HCT116 (cell line): ENCODE measurements at regions not wholly inside any gene's neighbourhood (a gene's known extent, or its start where the extent isn't known, plus 50 kb on each side); places are given as distances from the start of the nearest gene placed in this dataset.

Experiments
- ATAC-seq: fragments of 200-7000 bp; cut with Tn5 transposase; 2 replicates; pipeline ENCODE4 v1.9.1; 2020; ENCODE audit warnings: mild to moderate bottlenecking, moderate library complexity
- BruUV-seq: library from RNA; stranded (reverse); fragments of 400-500 nt; replicated peaks from 2 replicates; lab custom pipeline; 2021; lab: Mats Ljungman, UMichigan
- CTCF ChIA-PET: fragments of 300-600 bp; sonication (Branson Sonifier 250); formaldehyde crosslinking; loops from one replicate; lab custom pipeline; 2021; ENCODE audit warnings: antibody characterized with exemption; lab: Charles Lee
- POLR2A ChIA-PET: fragments of 300-600, 350-600 bp; sonication (Branson Sonifier 250); formaldehyde crosslinking; loops from one replicate; lab custom pipeline; 2021; ENCODE audit warnings: antibody characterized with exemption; lab: Charles Lee
- RAD21 ChIA-PET, 2 experiments: fragments of 300-600 bp; sonication (Branson Sonifier 250); formaldehyde crosslinking; loops; one replicate each; lab custom pipeline; 2023; ENCODE audit warnings: low total read pairs in 2 of 2; ENCODE audit not compliant: uncharacterized antibody in 2 of 2, unreplicated experiment in 2 of 2, low non-redundant PET in 1 of 2; lab: Charles Lee
- DNase-seq: peaks from one replicate; pipeline ENCODE4 v3.0.0-alpha.2; 2010; ENCODE audit warnings: low read depth, low spot score
- H2AFZ ChIP-seq: fragments of 200-600 bp; shearing (Covaris generic), sonication (generic); 2 replicates; pipeline ENCODE4 v1.6.1; 2017; ENCODE audit warnings: low read depth, mixed run types, mixed read lengths, antibody characterized with exemption, low read length; ENCODE audit not compliant: poor library complexity, severe bottlenecking
- H3K27ac ChIP-seq: 2 replicates; pipeline ENCODE4 v1.5.1; 2012; ENCODE audit warnings: low read depth, low read length
- H3K27me3 ChIP-seq: fragments of 200-600 bp; sonication (generic); 2 replicates; pipeline ENCODE4 v1.6.1; 2016; ENCODE audit warnings: mixed run types, low read length, mixed read lengths; ENCODE audit not compliant: insufficient read depth
- H3K36me3 ChIP-seq, 2 experiments: fragments of 200-500 bp in 1 of 2; fragments of 200-600 bp in 1 of 2; sonication (Bioruptor generic) in 1 of 2; sonication (generic) in 1 of 2; 2 replicates each; pipeline versions ENCODE4 v1.5.1 to v1.6.1; 2014 to 2016; ENCODE audit warnings: low read length in 2 of 2, inconsistent platforms in 1 of 2, mixed read lengths in 1 of 2, mixed run types in 1 of 2; ENCODE audit not compliant: insufficient read depth in 2 of 2, control insufficient read depth in 1 of 2
- H3K4me1 ChIP-seq, 2 experiments: fragments of 200-600 bp in 1 of 2; sonication (generic) in 1 of 2; 2 replicates each; pipeline versions ENCODE4 v1.5.1 to v1.6.1; 2012 to 2017; ENCODE audit warnings: low read length in 2 of 2, inconsistent platforms in 1 of 2, mild to moderate bottlenecking in 1 of 2, mixed read lengths in 1 of 2, mixed run types in 1 of 2, moderate library complexity in 1 of 2; ENCODE audit not compliant: insufficient read depth in 2 of 2, control insufficient read depth in 1 of 2
- H3K4me2 ChIP-seq: fragments of 200-600 bp; sonication (generic); 2 replicates; pipeline ENCODE4 v1.6.1; 2017; ENCODE audit warnings: mixed run types, low read length, mixed read lengths
- H3K4me3 ChIP-seq, 2 experiments: fragments of 200-600 bp in 1 of 2; sonication (generic) in 1 of 2; replicated peaks in 1 of 2; 2 replicates each; pipeline ENCODE4 v1.5.1; 2011 to 2016; ENCODE audit warnings: low read length in 2 of 2, control low read depth in 1 of 2, low read depth in 1 of 2, mild to moderate bottlenecking in 1 of 2, mixed read lengths in 1 of 2, mixed run types in 1 of 2
- H3K79me2 ChIP-seq: fragments of 200-600 bp; sonication (generic); 2 replicates; pipeline ENCODE4 v1.6.1; 2017; ENCODE audit warnings: mild to moderate bottlenecking, mixed run types, low read length, moderate library complexity, mixed read lengths; ENCODE audit not compliant: insufficient read depth
- H3K9ac ChIP-seq: fragments of 200-600 bp; sonication (generic); 2 replicates; pipeline ENCODE4 v1.6.1; 2016; ENCODE audit warnings: low read length, mixed read lengths
- H3K9me2 ChIP-seq: fragments of 200-600 bp; sonication (generic), shearing (Covaris generic); 2 replicates; pipeline ENCODE4 v1.6.1; 2017; ENCODE audit warnings: mixed run types, mild to moderate bottlenecking, moderate library complexity; ENCODE audit not compliant: insufficient read depth
- H3K9me3 ChIP-seq, 2 experiments: fragments of 200-500 bp in 1 of 2; fragments of 200-600 bp in 1 of 2; sonication (Bioruptor generic) in 1 of 2; sonication (generic) in 1 of 2; 2 replicates each; pipeline ENCODE4 v1.6.1; 2014 to 2017; ENCODE audit warnings: low read length in 2 of 2, mixed read lengths in 2 of 2, inconsistent platforms in 1 of 2, low read depth in 1 of 2, mild to moderate bottlenecking in 1 of 2, mixed run types in 1 of 2, moderate library complexity in 1 of 2; ENCODE audit not compliant: control insufficient read depth in 1 of 2, insufficient read depth in 1 of 2
- H4K20me1 ChIP-seq: fragments of 200-600 bp; sonication (generic), shearing (Covaris generic); 2 replicates; pipeline ENCODE4 v1.6.1; 2017; ENCODE audit warnings: mixed run types, mild to moderate bottlenecking, moderate library complexity; ENCODE audit not compliant: insufficient read depth
- EGR1 ChIP-seq: IDR thresholded peaks from 2 replicates; pipeline ENCODE4 v1.6.1; 2012; ENCODE audit warnings: low read depth
- EZH2 ChIP-seq: fragments of 200-600 bp; sonication (generic); IDR thresholded peaks from 2 replicates; pipeline ENCODE4 v1.6.1; 2017; ENCODE audit warnings: antibody characterized with exemption, mixed run types
- JUND ChIP-seq: IDR thresholded peaks from 2 replicates; pipeline ENCODE4 v1.6.1; 2012
- SRF ChIP-seq: IDR thresholded peaks from 2 replicates; pipeline ENCODE4 v1.6.1; 2012; ENCODE audit warnings: low read depth
- YY1 ChIP-seq: IDR thresholded peaks from 2 replicates; pipeline ENCODE4 v1.6.1; 2011; ENCODE audit warnings: low read length, low read depth, moderate library complexity, mild to moderate bottlenecking; ENCODE audit not compliant: insufficient replicate concordance; ENCODE audit errors: extremely low read depth
- intact Hi-C: fragments of 100-400 bp; cut with micrococcal nuclease; formaldehyde crosslinking; loops from 2 replicates; pipeline ENCODE4 v1.10.0; 2022
- TF ChIP-seq, protein P1 (sequence below), 3 experiments: fragments of 200-600 bp in 1 of 3; sonication (generic) in 1 of 3; IDR thresholded peaks in 2 of 3; conservative IDR thresholded peaks in 1 of 3; 2 replicates each; pipeline ENCODE4 v1.5.1; 2012 to 2017; ENCODE audit warnings: low read depth in 2 of 3, low read length in 2 of 3, antibody characterized with exemption in 1 of 3, borderline replicate concordance in 1 of 3, control low read depth in 1 of 3, mild to moderate bottlenecking in 1 of 3, mixed read lengths in 1 of 3, mixed run types in 1 of 3, moderate library complexity in 1 of 3; ENCODE audit not compliant: insufficient read depth in 1 of 3
- TF ChIP-seq, protein P2 (sequence below): IDR thresholded peaks from 2 replicates; pipeline ENCODE4 v1.6.1; 2012

DNA sequence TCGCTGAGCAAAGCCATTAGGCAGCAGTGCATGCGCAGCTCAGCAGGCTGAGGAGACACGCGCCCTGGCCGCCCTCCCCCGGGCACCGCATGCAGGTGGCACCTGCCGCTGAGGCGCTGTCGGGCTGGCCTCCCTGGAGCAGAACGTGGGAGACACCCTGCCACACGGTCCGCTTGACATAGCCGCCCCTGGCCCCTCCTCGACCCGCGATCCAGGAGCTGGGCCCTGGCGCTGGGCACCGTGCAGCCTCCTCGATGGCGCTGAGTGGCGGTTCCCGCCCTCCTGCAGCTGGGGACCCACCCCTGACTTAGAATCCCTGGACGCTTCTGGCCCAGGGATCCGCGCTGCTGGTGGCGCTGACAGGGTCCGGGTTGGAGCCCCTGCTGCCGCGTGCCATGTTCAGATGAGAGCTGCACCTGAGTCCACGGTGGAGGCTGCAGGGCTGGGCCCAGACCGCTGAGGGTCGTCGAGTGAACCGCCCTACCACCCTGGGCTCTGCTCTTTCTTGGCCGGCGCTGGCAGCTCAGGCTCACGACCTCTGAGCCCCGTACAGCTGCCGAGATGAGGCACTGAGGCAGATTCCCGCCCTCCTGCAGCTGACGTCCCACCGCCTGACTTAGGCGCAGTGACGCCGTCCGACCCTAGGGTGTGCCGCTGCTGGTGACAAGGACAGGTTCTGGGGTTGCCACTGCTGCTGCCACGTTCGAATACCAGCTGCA, 116.8 kb downstream of the OR13A1 start:
- RAD21 ChIA-PET = no interaction called here
- H2AFZ ChIP-seq = no peak overlapping the region
- DNase-seq (no peak), ATAC-seq (no peak)
- no peaks in the 10 kb centered on the region for H3K79me2 ChIP-seq
- TF ChIP-seq SRF (no peak), YY1 (no peak), EZH2 (no peak), EGR1 (no peak), JUND (no peak)
- TF ChIP-seq, protein P1, sequence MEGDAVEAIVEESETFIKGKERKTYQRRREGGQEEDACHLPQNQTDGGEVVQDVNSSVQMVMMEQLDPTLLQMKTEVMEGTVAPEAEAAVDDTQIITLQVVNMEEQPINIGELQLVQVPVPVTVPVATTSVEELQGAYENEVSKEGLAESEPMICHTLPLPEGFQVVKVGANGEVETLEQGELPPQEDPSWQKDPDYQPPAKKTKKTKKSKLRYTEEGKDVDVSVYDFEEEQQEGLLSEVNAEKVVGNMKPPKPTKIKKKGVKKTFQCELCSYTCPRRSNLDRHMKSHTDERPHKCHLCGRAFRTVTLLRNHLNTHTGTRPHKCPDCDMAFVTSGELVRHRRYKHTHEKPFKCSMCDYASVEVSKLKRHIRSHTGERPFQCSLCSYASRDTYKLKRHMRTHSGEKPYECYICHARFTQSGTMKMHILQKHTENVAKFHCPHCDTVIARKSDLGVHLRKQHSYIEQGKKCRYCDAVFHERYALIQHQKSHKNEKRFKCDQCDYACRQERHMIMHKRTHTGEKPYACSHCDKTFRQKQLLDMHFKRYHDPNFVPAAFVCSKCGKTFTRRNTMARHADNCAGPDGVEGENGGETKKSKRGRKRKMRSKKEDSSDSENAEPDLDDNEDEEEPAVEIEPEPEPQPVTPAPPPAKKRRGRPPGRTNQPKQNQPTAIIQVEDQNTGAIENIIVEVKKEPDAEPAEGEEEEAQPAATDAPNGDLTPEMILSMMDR (IDR thresholded peaks at IDR 0.05 in 2 of 3, conservative IDR thresholded peaks at IDR 0.05 in 1 of 3; ENCODE audit: borderline replicate concordance in 1 of 3, insufficient read depth in 1 of 3, low read depth in 2 of 3, low read length in 2 of 3) = no peak
- TF ChIP-seq, protein P2, sequence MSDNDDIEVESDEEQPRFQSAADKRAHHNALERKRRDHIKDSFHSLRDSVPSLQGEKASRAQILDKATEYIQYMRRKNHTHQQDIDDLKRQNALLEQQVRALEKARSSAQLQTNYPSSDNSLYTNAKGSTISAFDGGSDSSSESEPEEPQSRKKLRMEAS = no peak
- H3K4me2 ChIP-seq = no peak overlapping the region
- H3K27ac ChIP-seq = no peak overlapping the region
- no TSS peak for BruUV-seq
- H3K36me3 ChIP-seq = no peaks in the 10 kb centered on the region
- no peak overlapping the region for H3K9ac ChIP-seq
- peaks cover 11% of the 10 kb centered on the region; the same call in 1 of the 2 replicates for H3K27me3 ChIP-seq
- intact Hi-C loops = no loop called here
- CTCF ChIA-PET = no interaction called here
- no peaks in the 10 kb centered on the region for H3K9me3 ChIP-seq
- H4K20me1 ChIP-seq = no peaks in the 10 kb centered on the region
- no peaks in the 10 kb centered on the region for H3K9me2 ChIP-seq
- POLR2A ChIA-PET = no interaction called here
- no peak overlapping the region for H3K4me3 ChIP-seq
- no peaks in the 10 kb centered on the region for H3K4me1 ChIP-seq
